ENCODE measurements at regions not wholly inside any gene's neighbourhood (a gene's known extent, or its start where the extent isn't known, plus 50 kb on each side); places are given as distances from the start of the nearest gene placed in this dataset.
A peak's percentile ranks its signal among the peaks of the same experiment; 100 is the strongest.

DNA sequence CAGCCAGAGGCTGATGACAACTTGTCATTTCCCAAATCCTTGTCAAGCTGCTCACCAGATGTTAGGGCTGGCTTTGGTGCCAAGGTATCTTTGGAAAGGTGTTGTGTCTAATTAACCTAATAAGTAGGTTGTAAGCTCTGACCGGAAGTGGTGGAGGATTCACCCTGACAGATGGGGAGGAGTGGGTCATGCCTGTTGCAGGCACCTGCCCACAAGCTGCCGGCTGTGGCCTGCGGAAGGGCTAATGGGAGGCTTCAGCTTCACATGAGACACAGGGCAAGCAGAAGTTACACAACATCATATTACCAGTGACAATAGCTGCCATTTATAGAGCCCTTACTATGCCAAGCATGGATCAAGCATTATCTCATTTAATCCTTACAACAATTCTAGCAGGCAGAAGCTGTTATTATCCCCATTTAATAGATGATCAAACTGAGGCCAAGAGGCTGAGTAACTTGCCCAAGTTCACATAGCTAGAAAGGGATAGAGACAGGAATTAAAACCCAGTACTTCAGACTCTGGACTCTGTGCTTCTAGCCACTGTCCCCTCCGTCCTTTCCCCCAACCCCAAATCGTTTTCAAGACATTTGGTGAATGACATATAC lies 63.1 kb upstream of the DUSP5 start:
- DNase-seq (ENCODE audit: low spot score), result no peak

DNA sequence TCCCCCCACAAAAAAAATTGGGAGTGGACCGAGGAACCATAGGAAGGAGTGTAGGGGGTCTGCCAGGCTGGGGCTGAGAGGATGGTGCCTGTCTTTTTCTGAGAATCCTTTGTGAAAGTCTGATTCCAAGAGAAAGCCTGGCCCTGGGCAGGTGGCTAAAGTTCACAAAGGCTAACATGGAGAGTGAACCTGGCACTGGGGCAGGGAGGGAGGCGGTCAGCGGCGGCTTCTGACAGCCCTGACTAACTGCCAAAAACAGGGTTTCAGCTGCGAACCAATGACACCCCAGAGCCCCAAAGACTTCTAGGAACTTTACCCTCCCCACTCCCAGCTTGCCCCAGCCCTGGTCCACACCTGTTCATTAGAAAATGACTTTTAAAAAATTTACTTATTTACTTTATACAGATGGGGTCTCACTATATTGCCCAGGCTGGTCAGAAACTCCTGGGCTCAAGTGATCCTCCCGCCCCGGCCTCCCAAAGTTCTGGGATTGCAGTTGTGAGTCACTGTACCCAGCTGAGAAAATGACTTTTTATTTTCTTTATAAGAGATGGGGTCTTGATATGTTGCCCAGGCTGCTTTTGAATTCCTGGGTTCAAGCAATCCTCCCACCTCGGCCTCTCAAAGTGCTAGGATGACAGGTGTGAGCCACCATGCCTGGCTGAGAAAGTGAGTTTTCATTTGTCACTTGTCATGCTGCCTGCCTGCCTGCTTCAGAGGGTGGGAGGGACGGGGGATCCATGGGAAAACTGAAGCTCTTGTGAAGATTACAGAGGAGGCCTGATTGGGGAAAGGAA lies 61.0 kb upstream of the DUSP5 start:
- DNase-seq (ENCODE audit: low spot score), result no peak

DNA sequence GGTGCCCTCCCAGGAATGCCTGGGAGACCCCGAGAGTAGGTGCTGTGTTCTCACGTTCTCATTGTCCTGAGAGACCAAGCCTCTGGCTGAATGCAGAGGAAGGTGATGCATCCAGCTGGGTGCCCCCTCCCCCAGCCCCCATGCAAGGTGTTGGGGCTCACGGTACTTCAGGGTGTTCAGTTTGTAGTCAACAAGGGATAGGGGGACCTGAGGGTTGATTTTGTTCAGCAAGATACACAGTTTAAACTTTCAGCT lies 60.4 kb upstream of the DUSP5 start:
- DNase-seq (ENCODE audit: low spot score), result no peak

DNA sequence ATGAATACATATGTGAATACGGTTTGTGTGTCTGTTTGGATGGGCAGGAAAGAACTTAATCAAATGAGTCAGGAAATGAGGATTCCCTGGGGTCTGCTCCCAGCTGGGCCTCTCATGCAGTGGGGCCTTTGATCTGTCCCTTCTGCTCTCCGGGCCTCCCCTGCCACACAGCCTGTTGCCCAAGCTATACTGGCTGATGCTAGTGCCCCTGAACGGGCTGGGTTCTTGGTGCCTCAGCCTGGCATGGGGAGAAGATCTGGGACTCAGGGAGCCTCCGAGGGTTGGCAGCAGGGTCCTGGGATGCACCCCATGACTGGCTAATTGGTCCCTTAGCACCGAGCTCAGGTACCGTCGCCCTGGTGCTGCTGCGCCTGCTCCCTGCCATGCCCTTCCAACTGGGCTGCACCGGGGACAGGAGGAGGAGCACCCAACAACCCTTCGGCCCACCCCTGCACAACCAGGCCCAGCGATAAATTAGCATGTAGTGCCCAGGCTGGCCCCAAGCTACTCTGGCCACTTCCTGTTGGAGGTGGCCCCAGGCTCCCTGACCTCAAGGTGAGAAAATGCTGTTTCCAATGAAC lies 59.9 kb upstream of the DUSP5 start:
- DNase-seq (ENCODE audit: low spot score), result no peak

DNA sequence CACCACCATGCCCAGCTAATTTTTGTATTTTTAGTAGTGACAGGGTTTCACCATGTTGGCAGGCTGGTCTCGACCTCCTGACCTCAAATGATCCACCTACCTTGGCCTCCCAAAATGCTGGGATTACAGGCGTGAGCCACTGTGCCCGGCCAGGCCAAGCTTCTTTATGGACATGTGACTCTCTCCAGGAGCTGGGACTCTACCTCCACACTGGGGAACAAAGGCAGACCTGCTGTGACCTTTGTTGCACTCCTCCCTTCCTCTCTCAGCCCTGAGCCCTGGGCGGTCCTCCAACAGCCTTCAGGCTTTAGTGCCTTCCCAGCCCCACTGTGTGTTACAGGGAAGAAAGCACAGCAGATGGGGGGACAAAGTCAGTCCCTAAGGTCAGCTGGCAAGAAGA lies 55.0 kb upstream of the DUSP5 start:
- DNase-seq (ENCODE audit: low spot score), result no peak

DNA sequence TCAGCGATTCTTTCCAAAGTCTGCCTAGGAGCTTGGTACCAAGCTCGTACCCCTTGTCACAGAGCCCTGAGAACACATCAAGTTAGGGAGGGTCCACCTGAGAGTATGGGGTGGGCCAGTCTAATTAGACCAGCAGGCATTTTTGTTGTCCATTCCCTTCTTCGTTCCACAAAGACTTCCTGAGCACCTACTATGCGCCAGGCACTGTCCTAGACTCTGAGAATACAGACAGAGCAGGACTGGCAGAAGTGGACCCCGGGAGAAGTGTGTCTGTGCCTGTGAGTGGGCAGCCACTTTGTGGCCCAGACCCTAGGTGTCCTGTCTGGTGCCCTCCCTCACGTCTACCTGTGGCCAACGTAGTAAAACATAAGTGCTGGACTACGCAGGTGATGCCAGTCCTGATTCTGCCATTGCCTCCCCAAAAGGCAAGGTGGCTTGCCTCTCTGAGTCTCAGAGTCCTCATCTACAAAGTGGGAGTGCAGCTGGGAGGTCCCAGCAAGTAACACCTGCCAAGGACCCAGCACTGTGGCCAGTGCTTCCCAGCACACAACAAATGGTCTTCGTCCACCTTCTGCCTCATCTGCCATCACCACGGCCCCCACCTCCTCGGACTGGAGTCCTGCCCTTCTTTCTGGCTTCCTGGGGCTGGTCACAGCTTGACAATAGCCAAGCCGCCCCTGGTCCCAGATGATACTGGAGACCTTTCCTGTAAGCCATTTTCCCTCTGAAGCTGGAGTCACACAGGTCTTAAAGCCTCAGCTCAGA lies 54.3 kb upstream of the DUSP5 start:
- no peak for DNase-seq (ENCODE audit: low spot score)

DNA sequence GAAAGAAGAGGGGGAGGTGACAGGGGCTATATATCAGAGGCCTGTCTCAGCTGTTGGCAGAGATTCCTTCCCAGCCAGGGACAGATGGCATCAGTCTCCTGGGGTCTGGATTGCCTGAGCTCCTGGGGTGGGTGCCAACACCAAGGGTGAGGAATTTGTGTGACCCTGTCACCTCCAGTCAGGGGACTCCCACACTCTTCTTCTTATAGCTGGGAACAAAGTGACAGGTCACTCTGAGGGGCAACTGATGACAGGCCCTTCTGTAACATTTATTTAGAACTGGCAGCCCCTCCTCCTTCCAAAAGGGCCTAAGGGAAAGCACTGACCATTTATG lies 53.7 kb upstream of the DUSP5 start:
- no peak for DNase-seq (ENCODE audit: low spot score)

DNA sequence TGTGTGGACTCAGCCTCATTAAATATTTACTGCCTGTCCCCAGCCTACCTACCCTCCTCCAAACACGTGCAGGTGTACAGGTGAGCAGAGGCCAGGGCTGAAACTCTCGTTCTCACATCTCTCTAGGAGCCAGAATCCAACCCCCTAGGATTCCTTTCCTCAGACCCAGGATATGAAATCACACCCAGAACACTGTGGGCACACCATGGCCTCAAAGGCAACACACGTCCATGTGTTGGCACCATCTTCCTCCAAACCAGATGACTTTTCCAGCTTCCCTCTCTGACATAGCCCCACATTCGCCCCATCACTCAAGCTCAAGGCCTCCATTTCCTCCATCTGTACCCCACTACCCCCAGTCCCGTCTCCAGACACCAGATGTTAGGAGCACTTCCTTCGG lies 51.8 kb upstream of the DUSP5 start:
- no peak for DNase-seq (ENCODE audit: low spot score)

DNA sequence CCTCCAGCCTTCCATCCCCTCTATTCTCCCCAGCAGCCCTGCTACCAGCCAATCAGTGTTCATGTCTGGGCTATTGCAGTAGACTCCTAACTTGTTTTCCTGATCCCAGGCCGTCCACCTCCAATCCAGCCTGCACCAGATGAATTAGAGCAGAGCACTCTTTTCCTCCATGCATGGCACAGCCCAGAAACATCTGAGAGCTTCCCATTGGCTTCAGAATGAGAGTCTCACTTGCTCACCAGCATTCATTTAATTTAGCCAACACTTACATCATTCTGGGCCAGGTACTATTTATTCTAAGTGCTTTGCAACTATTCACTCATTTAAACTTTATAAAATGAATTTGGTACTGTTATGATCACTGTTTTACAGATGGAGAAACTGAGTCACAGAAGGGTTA lies 51.4 kb upstream of the DUSP5 start:
- no peak for DNase-seq (ENCODE audit: low spot score)

DNA sequence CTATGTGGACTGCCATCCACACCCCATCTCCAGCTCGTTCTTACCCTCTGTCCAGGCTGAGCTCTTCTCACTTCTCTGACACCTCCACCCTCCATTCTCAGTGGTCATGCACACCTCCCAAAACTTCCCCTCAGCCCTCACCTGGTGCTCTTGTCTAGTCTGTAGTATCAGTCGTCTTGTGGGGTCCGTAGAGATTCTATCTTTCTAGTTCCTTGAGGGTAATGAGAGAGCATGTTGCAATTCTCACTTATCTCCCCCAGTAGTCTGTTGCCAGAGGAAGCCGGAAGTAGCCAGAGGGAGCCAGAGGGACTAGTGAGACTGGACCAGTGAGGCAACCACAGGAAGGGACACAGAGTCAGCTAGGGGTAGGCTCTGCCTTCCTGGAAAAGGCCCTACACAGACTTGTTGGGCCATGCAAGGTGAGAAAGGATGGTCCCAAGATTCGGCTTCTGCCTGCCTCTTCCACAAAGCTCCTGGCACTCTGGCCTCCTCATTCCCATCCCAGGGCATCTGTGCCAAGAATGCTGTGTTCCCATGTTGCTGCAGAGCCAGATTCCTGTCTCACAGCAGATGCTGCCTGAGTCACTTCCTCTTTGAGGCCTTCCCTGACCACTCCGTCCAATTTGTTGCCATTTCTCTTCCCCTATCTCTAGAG lies 50.6 kb upstream of the DUSP5 start:
- peak; percentile 57 for DNase-seq (ENCODE audit: low spot score)

DNA sequence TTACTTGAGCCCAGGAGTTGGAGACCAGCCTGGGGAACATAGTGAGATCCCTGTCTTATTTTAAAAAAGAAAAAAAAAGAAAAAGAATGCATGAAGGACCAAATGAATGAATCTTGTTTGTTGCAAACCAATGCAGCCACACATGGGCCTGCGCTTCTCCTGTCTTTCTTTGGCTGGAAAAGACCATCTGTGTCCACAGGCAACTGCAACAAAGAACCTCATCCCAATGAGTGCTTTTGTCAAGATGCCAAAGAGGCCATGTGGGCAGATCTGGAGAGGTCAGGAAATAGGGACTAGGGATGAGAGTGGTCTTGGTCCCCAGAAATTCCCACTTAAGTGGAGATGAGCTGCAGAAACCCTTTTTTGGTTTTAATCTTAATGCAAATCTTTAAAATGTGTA lies 49.8 kb upstream of the DUSP5 start:
- no peak for DNase-seq (ENCODE audit: low spot score)

Data from H4 (cell line).